ENCODE measurements at regions not wholly inside any gene's neighbourhood (a gene's known extent, or its start where the extent isn't known, plus 50 kb on each side); places are given as distances from the start of the nearest gene placed in this dataset.

- Histone ChIP-seq H4K91ac (replicated peaks; ENCODE audit: insufficient read length, low read length) (no peak overlapping the region), H3K56ac (replicated peaks; ENCODE audit: insufficient read length, low read depth, low read length) (no peak overlapping the region), H2BK12ac (ENCODE audit: low read depth, low read length) (no peak overlapping the region), H3K23ac (ENCODE audit: insufficient read length) (no peak overlapping the region), H3K9me3 (ENCODE audit: insufficient read depth in 2 of 2, low read depth in 1 of 2, low read length in 1 of 2) (no peaks in the 10 kb centered on the region), H3K14ac (ENCODE audit: insufficient read length) (no peak overlapping the region), H3K9ac (replicated peaks in 1 of 4; ENCODE audit: extremely low read depth in 1 of 4, low read depth in 3 of 4, low read length in 3 of 4) (no peak overlapping the region), H3K23me2 (ENCODE audit: low read depth, low read length) (peaks cover 22% of the 10 kb centered on the region; the same call in 1 of the 2 replicates), H3K27ac (ENCODE audit: low read depth, low read length) (no peak overlapping the region), H2BK120ac (replicated peaks; ENCODE audit: low read depth, low read length) (no peak overlapping the region), H4K20me1 (replicated peaks in 1 of 2; ENCODE audit: control insufficient read depth in 1 of 2, insufficient read depth in 2 of 2, low read length in 2 of 2) (peaks cover 0 to 2% of the 10 kb centered on the region in 2 experiments), H2BK5ac (ENCODE audit: low read depth, low read length) (no peak overlapping the region), H3K4me2 (ENCODE audit: insufficient read depth in 1 of 2, low read depth in 2 of 2, low read length in 2 of 2) (no peak overlapping the region), H3K27me3 (replicated peaks in 1 of 4; ENCODE audit: control insufficient read depth in 3 of 4, extremely low read depth in 1 of 4, insufficient read depth in 3 of 4, low read length in 3 of 4) (no peaks in the 10 kb centered on the region; a peak in 2 of 7 replicates), H3K4me1 (replicated peaks in 1 of 4; ENCODE audit: control insufficient read depth in 3 of 4, insufficient read depth in 4 of 4, low read length in 3 of 4) (peaks cover 0 to 4% (median 2%) of the 10 kb centered on the region in 4 experiments; a peak in 3 of 7 replicates), H3K4ac (replicated peaks; ENCODE audit: insufficient read length, low read depth, low read length) (no peak overlapping the region), H2AFZ (ENCODE audit: low read length) (no peak overlapping the region), H3K4me3 (ENCODE audit: extremely low read depth in 1 of 4, insufficient read depth in 2 of 4, low read depth in 3 of 4, low read length in 4 of 4) (no peak overlapping the region), H3K79me1 (ENCODE audit: low read depth, low read length) (no peaks in the 10 kb centered on the region), H4K5ac (ENCODE audit: insufficient read length, low read depth, low read length) (no peak overlapping the region), H4K8ac (ENCODE audit: extremely low read depth, insufficient read depth, low read length) (no peak overlapping the region), H3K36me3 (ENCODE audit: control insufficient read depth in 2 of 4, insufficient read depth in 4 of 4, low read length in 3 of 4) (no peaks in the 10 kb centered on the region), H2BK20ac (ENCODE audit: low read length) (no peak overlapping the region), H3K18ac (ENCODE audit: extremely low read depth, low read length) (no peak overlapping the region), H3K79me2 (ENCODE audit: control insufficient read depth in 1 of 2, insufficient read depth in 2 of 2, low read length in 2 of 2) (no peaks in the 10 kb centered on the region), H2AK5ac (ENCODE audit: low read depth, low read length) (no peak overlapping the region), H2BK15ac (ENCODE audit: low read length) (no peak overlapping the region)
- ChIA-PET POLR2A (ENCODE audit: partially characterized antibody) (no interaction called here), CTCF (ENCODE audit: partially characterized antibody) (interaction anchor here (0.9 to 1.9 kb wide), 3 partner anchors 18 to 220 kb away, joined by 3 to 13 read pairs (median 4); no protein-coding TSS in a partner anchor)
- FAIRE-seq (no peak), DNase-seq (ENCODE audit: low read depth in 1 of 2, low spot score in 2 of 2) (no peak)
- 89% methylated on average over 12 of the region's 12 CpGs; no CpG with 5 or more reads in 1 of the 2 experiments for WGBS, 2 experiments (ENCODE audit: extremely low coverage in 1 of 2, insufficient coverage in 1 of 2, insufficient read length in 1 of 2, insufficient replicate concordance in 2 of 2, low coverage in 1 of 2, low lambda C conversion rate in 2 of 2, missing lambda C conversion rate in 1 of 2)
- TF ChIP-seq CBX5 (IDR thresholded peaks at IDR 0.05; ENCODE audit: low read depth, low read length) (no peak), EGR1 (IDR thresholded peaks at IDR 0.05; ENCODE audit: borderline replicate concordance, low read depth, low read length) (no peak), ATF2 (IDR thresholded peaks at IDR 0.05; ENCODE audit: low read length) (no peak), TCF12 (IDR thresholded peaks at IDR 0.05; ENCODE audit: low read depth, low read length) (no peak), CBX8 (IDR thresholded peaks at IDR 0.05; ENCODE audit: borderline replicate concordance, low read depth, low read length) (no peak), KDM1A (IDR thresholded peaks at IDR 0.05; ENCODE audit: borderline replicate concordance, low read length) (no peak), EZH2 (IDR thresholded peaks at IDR 0.05; ENCODE audit: low read depth, low read length, severe bottlenecking) (no peak), SP2 (IDR thresholded peaks at IDR 0.05; ENCODE audit: low read length) (no peak), HDAC2 (IDR thresholded peaks at IDR 0.05; ENCODE audit: borderline replicate concordance in 1 of 2, low read depth in 2 of 2, low read length in 2 of 2) (no peak), TBP (IDR thresholded peaks at IDR 0.05; ENCODE audit: low read depth, low read length) (no peak), MAFK (IDR thresholded peaks at IDR 0.05; ENCODE audit: low read depth, low read length) (no peak), BCL11A (IDR thresholded peaks at IDR 0.05; ENCODE audit: low read depth in 2 of 2, low read length in 2 of 2) (no peak)
Observed at GRCh38 chr1:22338071-22338765, 113.4 kb upstream of the ZBTB40 start.

All from H1 (cell line).